ENCODE measurements at regions not wholly inside any gene's neighbourhood (a gene's known extent, or its start where the extent isn't known, plus 50 kb on each side); places are given as distances from the start of the nearest gene placed in this dataset.
A peak's percentile ranks its signal among the peaks of the same experiment; 100 is the strongest.

DNA sequence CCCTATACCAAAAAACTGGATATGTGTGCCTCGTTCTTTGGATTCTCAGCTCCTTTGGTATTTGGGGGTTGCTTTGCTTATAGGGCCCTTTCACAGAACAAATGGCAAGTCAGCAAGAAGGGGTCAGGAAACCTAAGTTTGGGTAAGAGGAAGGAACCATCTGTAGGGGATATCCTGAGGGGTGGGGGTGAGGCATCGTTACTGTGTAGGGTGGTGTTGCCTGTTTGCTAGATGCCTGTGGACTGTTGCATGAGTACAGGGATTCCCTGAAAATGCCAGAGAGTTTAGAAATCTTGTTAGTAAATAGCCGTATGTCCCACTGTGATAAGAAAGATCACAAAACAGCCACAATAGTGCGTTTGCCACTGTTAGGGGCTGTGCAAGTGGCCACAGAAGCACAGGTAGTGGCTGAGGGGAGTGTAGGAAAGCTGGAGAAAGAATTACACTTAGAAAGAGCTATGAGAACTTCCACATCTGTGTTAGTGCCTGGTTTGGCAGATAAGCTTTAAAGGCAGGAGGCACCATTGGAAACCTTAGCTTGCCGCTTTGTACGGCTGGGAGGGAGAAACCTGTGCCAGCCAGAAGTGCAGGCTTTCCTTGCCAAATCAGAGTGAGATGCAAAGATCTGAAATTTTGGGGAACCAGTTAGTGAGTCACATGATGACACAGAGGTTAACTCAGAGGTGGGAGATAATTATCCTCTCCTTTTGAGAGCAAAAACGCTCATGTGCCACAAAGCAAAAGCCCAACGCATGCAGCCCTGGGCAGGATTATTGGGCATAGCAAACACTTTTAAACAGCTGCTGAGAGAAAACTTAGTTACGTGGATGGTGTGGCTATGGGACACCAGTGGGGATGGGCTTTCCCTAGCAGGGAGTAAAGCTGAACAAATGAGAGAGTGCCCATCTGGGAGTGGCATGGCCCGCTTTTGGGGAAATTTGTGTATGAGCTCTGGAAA, 343.7 kb downstream of the ARAP2 start:
- Histone ChIP-seq H4K20me1 (ENCODE audit: insufficient read depth, low read length) (no peaks in the 10 kb centered on the region), H3K36me3 (replicated peaks in 1 of 2; ENCODE audit: control insufficient read depth in 1 of 2, insufficient read depth in 2 of 2, low read length in 2 of 2) (no peaks in the 10 kb centered on the region), H3K4me1 (ENCODE audit: control insufficient read depth in 1 of 2, insufficient read depth in 2 of 2, low read length in 2 of 2) (no peaks in the 10 kb centered on the region), H3K4me2 (replicated peaks; ENCODE audit: extremely low read depth, low read length, poor library complexity, severe bottlenecking) (no peak overlapping the region), H2AFZ (ENCODE audit: insufficient read depth, low read depth, low read length, poor library complexity, severe bottlenecking) (no peak overlapping the region), H3K9me3 (replicated peaks in 1 of 2; ENCODE audit: control insufficient read depth in 1 of 2, insufficient read depth in 1 of 2, low read length in 2 of 2) (no peaks in the 10 kb centered on the region), H3K27ac (ENCODE audit: low read depth in 1 of 2, low read length in 2 of 2) (no peak overlapping the region), H3K4me3 (replicated peaks in 1 of 3; ENCODE audit: low read depth in 2 of 3, low read length in 3 of 3) (no peak overlapping the region), H3K9ac (ENCODE audit: insufficient read depth, low read length, poor library complexity, severe bottlenecking) (no peak overlapping the region), H3K27me3 (ENCODE audit: control insufficient read depth in 2 of 2, insufficient read depth in 2 of 2, low read length in 2 of 2) (no peaks in the 10 kb centered on the region), H3K79me2 (ENCODE audit: insufficient read depth, low read length) (no peaks in the 10 kb centered on the region)
- peak overlapping the region in 1 of 2 donors; percentile 21 for H3K4me3 Mint-ChIP-seq
- H3K27ac Mint-ChIP-seq, result peak overlapping the region in 1 of 7 donors; percentile 14
- DNase-seq, result peak in 1 of 3 donors; percentile 8
- TF ChIP-seq, protein P1, sequence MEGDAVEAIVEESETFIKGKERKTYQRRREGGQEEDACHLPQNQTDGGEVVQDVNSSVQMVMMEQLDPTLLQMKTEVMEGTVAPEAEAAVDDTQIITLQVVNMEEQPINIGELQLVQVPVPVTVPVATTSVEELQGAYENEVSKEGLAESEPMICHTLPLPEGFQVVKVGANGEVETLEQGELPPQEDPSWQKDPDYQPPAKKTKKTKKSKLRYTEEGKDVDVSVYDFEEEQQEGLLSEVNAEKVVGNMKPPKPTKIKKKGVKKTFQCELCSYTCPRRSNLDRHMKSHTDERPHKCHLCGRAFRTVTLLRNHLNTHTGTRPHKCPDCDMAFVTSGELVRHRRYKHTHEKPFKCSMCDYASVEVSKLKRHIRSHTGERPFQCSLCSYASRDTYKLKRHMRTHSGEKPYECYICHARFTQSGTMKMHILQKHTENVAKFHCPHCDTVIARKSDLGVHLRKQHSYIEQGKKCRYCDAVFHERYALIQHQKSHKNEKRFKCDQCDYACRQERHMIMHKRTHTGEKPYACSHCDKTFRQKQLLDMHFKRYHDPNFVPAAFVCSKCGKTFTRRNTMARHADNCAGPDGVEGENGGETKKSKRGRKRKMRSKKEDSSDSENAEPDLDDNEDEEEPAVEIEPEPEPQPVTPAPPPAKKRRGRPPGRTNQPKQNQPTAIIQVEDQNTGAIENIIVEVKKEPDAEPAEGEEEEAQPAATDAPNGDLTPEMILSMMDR (IDR thresholded peaks at IDR 0.05), result no peak
- WGBS (ENCODE audit: insufficient coverage), result 0% methylated on average over 7 of the region's 10 CpGs
- intact Hi-C loops (cut with micrococcal nuclease), result no loop called here
- no peaks in the 10 kb centered on the region for H3K36me3 Mint-ChIP-seq
- peaks cover 0 to 3% (median 2%) of the 10 kb centered on the region in 7 donors for H3K9me3 Mint-ChIP-seq
- peaks cover 14% of the 10 kb centered on the region for H3K4me1 Mint-ChIP-seq
- H3K27me3 Mint-ChIP-seq (ENCODE audit: low read depth in 3 of 3), result peaks cover 0 to 3% (median 2%) of the 10 kb centered on the region in 3 donors

- no peak for DNase-seq
- Histone ChIP-seq H3K4me2 (replicated peaks; ENCODE audit: extremely low read depth, low read length, poor library complexity, severe bottlenecking) (no peak overlapping the region), H3K9me3 (replicated peaks in 1 of 2; ENCODE audit: control insufficient read depth in 1 of 2, insufficient read depth in 1 of 2, low read length in 2 of 2) (no peaks in the 10 kb centered on the region), H3K27me3 (ENCODE audit: control insufficient read depth in 2 of 2, insufficient read depth in 2 of 2, low read length in 2 of 2) (no peaks in the 10 kb centered on the region), H3K36me3 (replicated peaks in 1 of 2; ENCODE audit: control insufficient read depth in 1 of 2, insufficient read depth in 2 of 2, low read length in 2 of 2) (no peaks in the 10 kb centered on the region), H3K4me3 (replicated peaks in 1 of 3; ENCODE audit: low read depth in 2 of 3, low read length in 3 of 3) (no peak overlapping the region), H3K79me2 (ENCODE audit: insufficient read depth, low read length) (no peaks in the 10 kb centered on the region), H3K27ac (ENCODE audit: low read depth in 1 of 2, low read length in 2 of 2) (no peak overlapping the region), H3K4me1 (ENCODE audit: control insufficient read depth in 1 of 2, insufficient read depth in 2 of 2, low read length in 2 of 2) (no peaks in the 10 kb centered on the region), H2AFZ (ENCODE audit: insufficient read depth, low read depth, low read length, poor library complexity, severe bottlenecking) (no peak overlapping the region), H4K20me1 (ENCODE audit: insufficient read depth, low read length) (no peaks in the 10 kb centered on the region), H3K9ac (ENCODE audit: insufficient read depth, low read length, poor library complexity, severe bottlenecking) (no peak overlapping the region)
- H3K4me3 Mint-ChIP-seq, result no peak overlapping the region
- H3K9me3 Mint-ChIP-seq, result no peaks in the 10 kb centered on the region
- no peaks in the 10 kb centered on the region for H3K36me3 Mint-ChIP-seq
- intact Hi-C loops (cut with micrococcal nuclease), result no loop called here
- H3K27ac Mint-ChIP-seq, result no peak overlapping the region
- H3K4me1 Mint-ChIP-seq, result no peaks in the 10 kb centered on the region
- WGBS (ENCODE audit: insufficient coverage), result 29% methylated on average over 1 of the region's 2 CpGs
- H3K27me3 Mint-ChIP-seq (ENCODE audit: low read depth in 3 of 3), result no peaks in the 10 kb centered on the region
- TF ChIP-seq, protein P1 (IDR thresholded peaks at IDR 0.05), result no peak
Measured at GRCh38 chr4:35912174-35912573, 332.1 kb downstream of the ARAP2 start.
